ENCODE measurements at regions not wholly inside any gene's neighbourhood (a gene's known extent, or its start where the extent isn't known, plus 50 kb on each side); places are given as distances from the start of the nearest gene placed in this dataset.

- no peak for TF ChIP-seq ZFX (IDR thresholded peaks at IDR 0.05; ENCODE audit: borderline replicate concordance)
- TF ChIP-seq CTCF (IDR thresholded peaks at IDR 0.05): no peak
- no peak overlapping the region for H3K27ac ChIP-seq
These were observed 711.7 kb downstream of the SORCS3 start for GRCh38 chr10:105352827-105353226.

DNA sequence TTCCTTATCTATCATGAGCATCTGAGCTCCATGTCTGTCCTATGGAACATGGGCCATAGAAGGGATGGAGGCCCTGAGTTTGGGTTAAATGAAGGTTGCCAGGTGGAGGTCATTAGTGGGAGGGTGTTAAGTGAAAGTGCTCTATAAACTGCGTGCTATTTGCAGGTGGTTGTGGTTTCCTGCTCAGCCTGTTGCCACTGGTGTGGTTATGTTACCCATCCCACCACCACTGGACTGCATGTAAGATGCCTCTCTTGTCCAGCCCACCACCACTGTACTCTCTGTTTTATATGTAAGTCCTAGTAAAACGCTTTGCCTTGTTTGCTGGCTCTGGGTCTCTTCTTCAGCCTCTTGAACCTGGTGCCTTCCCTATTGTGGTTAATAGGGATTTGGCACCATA, 711.2 kb downstream of the SORCS3 start:
- TF ChIP-seq ZFX (IDR thresholded peaks at IDR 0.05; ENCODE audit: borderline replicate concordance) (no peak), CTCF (IDR thresholded peaks at IDR 0.05) (no peak)
- no peak overlapping the region for H3K27ac ChIP-seq

GRCh38 chr10:105351187-105351586, 710.1 kb downstream of the SORCS3 start:
- H3K27ac ChIP-seq: no peak overlapping the region
- TF ChIP-seq CTCF (IDR thresholded peaks at IDR 0.05) (no peak), ZFX (IDR thresholded peaks at IDR 0.05; ENCODE audit: borderline replicate concordance) (no peak)

GRCh38 chr10:105347487-105347886, 706.4 kb downstream of the SORCS3 start:
- H3K27ac ChIP-seq: no peak overlapping the region
- TF ChIP-seq ZFX (IDR thresholded peaks at IDR 0.05; ENCODE audit: borderline replicate concordance): no peak
- TF ChIP-seq CTCF (IDR thresholded peaks at IDR 0.05): no peak

- no peak overlapping the region for H3K27ac ChIP-seq
- TF ChIP-seq ZFX (IDR thresholded peaks at IDR 0.05; ENCODE audit: borderline replicate concordance): no peak
- no peak for TF ChIP-seq CTCF (IDR thresholded peaks at IDR 0.05)
These were observed 701.5 kb downstream of the SORCS3 start for GRCh38 chr10:105342606-105343005.

DNA sequence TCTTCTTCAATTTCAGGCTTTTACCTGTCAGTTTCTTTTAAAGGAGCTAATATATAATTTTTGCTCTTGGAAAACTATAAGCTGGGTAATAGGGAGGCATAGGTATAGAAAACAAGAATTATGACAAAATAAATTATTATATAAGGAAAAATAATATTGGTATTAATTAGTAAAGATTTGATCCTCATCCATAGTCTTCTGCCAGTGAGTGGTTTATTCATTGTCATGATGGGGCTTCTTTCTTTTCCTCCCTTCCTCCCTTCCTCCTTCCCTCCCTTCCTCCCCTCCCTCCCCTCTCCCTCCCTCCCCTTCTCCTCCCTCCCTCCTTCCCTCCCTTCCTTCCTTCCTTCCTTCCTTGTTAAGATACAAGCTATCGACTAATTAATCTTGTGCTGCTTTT, 698.6 kb downstream of the SORCS3 start:
- H3K27ac ChIP-seq: no peak overlapping the region
- TF ChIP-seq CTCF (IDR thresholded peaks at IDR 0.05) (no peak), ZFX (IDR thresholded peaks at IDR 0.05; ENCODE audit: borderline replicate concordance) (no peak)

DNA sequence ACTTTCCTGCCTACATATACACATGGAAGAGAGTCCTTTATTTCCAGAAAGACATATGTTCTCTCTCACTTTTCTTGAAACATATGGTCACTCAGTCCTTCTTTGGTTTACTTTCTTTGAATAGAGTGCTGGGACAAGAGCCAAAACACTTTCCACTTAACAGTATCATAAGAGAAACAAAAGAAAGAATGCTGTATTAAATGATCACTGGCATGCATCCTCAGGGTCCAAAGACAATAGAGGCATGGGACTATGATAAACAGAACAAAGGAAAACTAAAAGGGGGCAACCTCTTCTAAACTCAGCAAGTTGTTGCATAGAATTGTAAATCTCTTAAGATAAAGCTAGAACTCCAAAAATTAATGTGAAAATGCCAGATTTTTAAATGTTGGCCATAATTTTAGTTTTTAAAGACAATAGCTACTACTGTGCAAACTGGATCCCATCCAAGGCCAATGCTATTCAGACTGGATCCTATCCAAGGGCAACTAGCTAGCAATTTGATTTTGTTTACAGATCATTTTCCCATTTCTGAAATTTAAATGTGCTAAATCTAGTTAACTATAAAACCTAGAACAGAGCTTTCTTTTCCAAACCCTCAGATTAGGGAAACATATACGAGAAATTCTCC, 687.5 kb downstream of the SORCS3 start:
- no peak overlapping the region for H3K27ac ChIP-seq
- TF ChIP-seq ZFX (IDR thresholded peaks at IDR 0.05; ENCODE audit: borderline replicate concordance): no peak
- TF ChIP-seq CTCF (IDR thresholded peaks at IDR 0.05): no peak

Data from 22Rv1 (cell line).